ENCODE measurements at regions not wholly inside any gene's neighbourhood (a gene's known extent, or its start where the extent isn't known, plus 50 kb on each side); places are given as distances from the start of the nearest gene placed in this dataset.

- in situ Hi-C loops (cut with MboI; ENCODE audit: low sequenced_read_pairs), result no loop called here
- DNase-seq, result no peak
Observed at GRCh38 chr15:96598514-96598913, 268.0 kb downstream of the NR2F2 start.

More at GRCh38 chr15:96598514-96598913, 268.0 kb downstream of the NR2F2 start:
- dilution Hi-C loops (cut with HindIII; ENCODE audit: low sequenced_read_pairs, unreplicated experiment) (no loop called here), intact Hi-C loops (cut with micrococcal nuclease) (no loop called here)
- no peak overlapping the region for H3K9ac ChIP-seq (ENCODE audit: low read depth, low read length)
- WGBS, 2 experiments (ENCODE audit: extremely low coverage in 2 of 2, insufficient read length in 1 of 2), result 20% methylated on average over 1 of the region's 5 CpGs; no CpG with 5 or more reads in 1 of the 2 experiments
- H3K4me2 ChIP-seq (ENCODE audit: low read depth, low read length), result no peak overlapping the region
- H3K18ac ChIP-seq (ENCODE audit: low read depth, low read length), result no peak overlapping the region
- no peaks in the 10 kb centered on the region for H3K4me1 ChIP-seq (ENCODE audit: control insufficient read depth, insufficient read depth, low read length)
- no peak overlapping the region for H2BK15ac ChIP-seq (ENCODE audit: low read depth, low read length)
- ATAC-seq (ENCODE audit: low read depth), result no peak
- no peaks in the 10 kb centered on the region for H3K27me3 ChIP-seq (ENCODE audit: control insufficient read depth, insufficient read depth, low read length)
- no peak overlapping the region for H2BK120ac ChIP-seq (ENCODE audit: low read depth, low read length)
- no peaks in the 10 kb centered on the region for H3K9me1 ChIP-seq (ENCODE audit: insufficient read depth, low read length)
- ChIA-PET POLR2A (ENCODE audit: unreplicated experiment) (no interaction called here), CTCF (no interaction called here)
- H4K8ac ChIP-seq (ENCODE audit: low read depth in 2 of 2, low read length in 2 of 2), result no peak overlapping the region
- peaks cover 3% of the 10 kb centered on the region; the same call in 1 of the 2 replicates for H3K9me3 ChIP-seq (ENCODE audit: control insufficient read depth, insufficient read depth, low read length)
- TF ChIP-seq MXI1 (IDR thresholded peaks at IDR 0.05; ENCODE audit: borderline replicate concordance, low read depth, low read length) (no peak), RCOR1 (IDR thresholded peaks at IDR 0.05; ENCODE audit: insufficient replicate concordance, low read length) (no peak), NFE2L2 (IDR thresholded peaks at IDR 0.05; ENCODE audit: low read depth, low read length) (no peak), RFX5 (IDR thresholded peaks at IDR 0.05; ENCODE audit: low read depth, low read length) (no peak), SMC3 (IDR thresholded peaks at IDR 0.05; ENCODE audit: low read depth, low read length) (no peak), ELK1 (IDR thresholded peaks at IDR 0.05; ENCODE audit: borderline replicate concordance, low read depth, low read length) (no peak), CTCF (conservative IDR thresholded peaks at IDR 0.05; ENCODE audit: low read depth, low read length) (no peak), USF2 (IDR thresholded peaks at IDR 0.05; ENCODE audit: low read depth, low read length) (no peak), POLR2A (IDR thresholded peaks at IDR 0.05; ENCODE audit: low read depth, low read length) (no peak), MAFK (IDR thresholded peaks at IDR 0.05; ENCODE audit: low read depth, low read length) (no peak), MAZ (IDR thresholded peaks at IDR 0.05; ENCODE audit: borderline replicate concordance, low read depth, low read length) (no peak), RAD21 (IDR thresholded peaks at IDR 0.05; ENCODE audit: low read length) (no peak), CHD1 (IDR thresholded peaks at IDR 0.05; ENCODE audit: low read depth, low read length) (no peak), FOS (IDR thresholded peaks at IDR 0.05; ENCODE audit: low read depth, low read length) (no peak), BHLHE40 (IDR thresholded peaks at IDR 0.05; ENCODE audit: low read depth, low read length) (no peak), CEBPB (IDR thresholded peaks at IDR 0.05; ENCODE audit: low read depth, low read length) (no peak)
- no peak overlapping the region for H4K91ac ChIP-seq (ENCODE audit: insufficient read depth, low read depth, low read length)
- H2BK5ac ChIP-seq (ENCODE audit: low read depth, low read length, poor library complexity, severe bottlenecking), result no peak overlapping the region
- BruUV-seq (replicated peaks), result no TSS peak
- H2AK9ac ChIP-seq (replicated peaks; ENCODE audit: low read depth, low read length, poor library complexity), result no peak overlapping the region
- H2AFZ ChIP-seq (replicated peaks; ENCODE audit: low read length, poor library complexity), result no peak overlapping the region
- H3K23ac ChIP-seq (ENCODE audit: low read depth, low read length), result no peak overlapping the region
- no peak overlapping the region for H4K5ac ChIP-seq (ENCODE audit: low read depth, low read length)
- H3K36me3 ChIP-seq (ENCODE audit: control insufficient read depth, insufficient read depth, low read length), result no peaks in the 10 kb centered on the region
- H4K20me1 ChIP-seq (ENCODE audit: insufficient read depth, low read length), result no peaks in the 10 kb centered on the region
- no peak overlapping the region for H2AK5ac ChIP-seq (ENCODE audit: low read depth, low read length)
- H3K56ac ChIP-seq (ENCODE audit: extremely low read depth, insufficient read depth, low read length), result no peak overlapping the region
- H3K4ac ChIP-seq (ENCODE audit: low read depth, low read length), result no peak overlapping the region
- no peak overlapping the region for H2BK20ac ChIP-seq (ENCODE audit: low read depth, low read length)
- no peak overlapping the region for H3K14ac ChIP-seq (replicated peaks; ENCODE audit: low read depth, low read length)
- no peak overlapping the region for H3K4me3 ChIP-seq (ENCODE audit: insufficient read depth, low read depth, low read length)
- H3K27ac ChIP-seq (ENCODE audit: insufficient read depth, low read length), result no peak overlapping the region
- no peaks in the 10 kb centered on the region for H3K79me1 ChIP-seq (ENCODE audit: low read depth in 1 of 2, low read length in 2 of 2)

Data from IMR-90 (cell line).